Loucy (cell line): ENCODE measurements at regions not wholly inside any gene's neighbourhood (a gene's known extent, or its start where the extent isn't known, plus 50 kb on each side); places are given as distances from the start of the nearest gene placed in this dataset.
"Not testable (repeated sequence)": the region's sequence is repeated elsewhere in the genome, so short reads cannot be mapped to it uniquely, and the experiment has no call there.

Source experiments
- CTCF ChIP-seq: fragments of 200-600 bp; sonication (generic); conservative IDR thresholded peaks from 2 replicates; pipeline ENCODE4 v1.5.1; 2014; ENCODE audit warnings: mild to moderate bottlenecking, antibody characterized with exemption, low read length
- EZH2phosphoT487 ChIP-seq: fragments of 200-600 bp; IDR thresholded peaks from 2 replicates; pipeline ENCODE4 v1.6.1; 2018; ENCODE audit warnings: antibody characterized with exemption, mild to moderate bottlenecking, moderate library complexity, borderline replicate concordance

GRCh38 chr3:69677456-69677855 lies 61.8 kb upstream of the MITF start:
- TF ChIP-seq CTCF, EZH2phosphoT487: not testable (repeated sequence)
